RWPE2 (cell line): ENCODE measurements at regions not wholly inside any gene's neighbourhood (a gene's known extent, or its start where the extent isn't known, plus 50 kb on each side); places are given as distances from the start of the nearest gene placed in this dataset.

ENCODE experiments used
- ATAC-seq: fragments of 200-7000 bp; cut with Tn5 transposase; 3 replicates; pipeline ENCODE4 v1.9.1; 2021; ENCODE audit warnings: low read depth
- DNase-seq: peaks from one replicate; pipeline ENCODE4 v3.0.0-alpha.2; 2020; ENCODE audit warnings: low spot score
- H3K27ac ChIP-seq: fragments of 450-650 bp; 2 replicates; pipeline ENCODE4 v1.5.1; 2017; ENCODE audit warnings: mild to moderate bottlenecking; ENCODE audit not compliant: poor library complexity, severe bottlenecking
- H3K27me3 ChIP-seq: fragments of 250-450 bp; sonication (Bioruptor Pico); 2 replicates; pipeline ENCODE4 v1.5.1; 2021; ENCODE audit warnings: mild to moderate bottlenecking, moderate library complexity; ENCODE audit not compliant: insufficient read depth, poor library complexity, severe bottlenecking
- H3K36me3 ChIP-seq: fragments of 250-450 bp; sonication (Bioruptor Pico); 2 replicates; pipeline ENCODE4 v1.5.1; 2020; ENCODE audit warnings: low read depth, mild to moderate bottlenecking, moderate library complexity
- H3K4me1 ChIP-seq: fragments of 250-450 bp; sonication (Bioruptor Pico); 2 replicates; pipeline ENCODE4 v1.5.1; 2021; ENCODE audit warnings: mild to moderate bottlenecking, moderate library complexity; ENCODE audit not compliant: insufficient read depth, poor library complexity, severe bottlenecking
- H3K4me3 ChIP-seq: fragments of 250-450 bp; sonication (Bioruptor Pico); 2 replicates; pipeline ENCODE4 v1.5.1; 2021; ENCODE audit warnings: mild to moderate bottlenecking, moderate library complexity; ENCODE audit not compliant: severe bottlenecking
- H3K9me3 ChIP-seq: fragments of 250-450 bp; sonication (Bioruptor Pico); 2 replicates; pipeline ENCODE4 v1.5.1; 2021; ENCODE audit warnings: mild to moderate bottlenecking, moderate library complexity; ENCODE audit not compliant: severe bottlenecking
- CTCF ChIP-seq: fragments of 450-650 bp; IDR thresholded peaks from one replicate; pipeline ENCODE4 v1.5.1; 2017; ENCODE audit warnings: mild to moderate bottlenecking, moderate library complexity; ENCODE audit not compliant: poor library complexity, severe bottlenecking

DNA sequence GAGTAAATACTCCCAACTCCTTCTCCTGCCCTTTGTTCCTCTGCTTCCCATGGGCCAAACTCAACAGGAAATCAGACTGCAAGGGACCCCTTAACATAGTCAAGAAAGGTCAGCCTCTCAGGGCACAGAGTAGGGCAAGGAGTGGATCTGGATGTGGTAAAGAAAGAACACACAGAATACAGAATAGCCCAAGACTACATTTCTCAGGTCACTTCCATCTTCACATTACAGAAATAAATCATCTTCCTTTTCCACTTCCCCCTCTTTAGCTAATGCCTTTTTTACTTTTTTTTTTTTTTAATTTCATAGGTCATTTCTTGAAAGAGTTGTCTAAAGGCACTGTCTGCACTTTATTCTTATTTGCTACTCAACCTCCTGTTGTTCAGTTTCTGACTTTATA, 558.3 kb downstream of the TNS1 start:
- Histone ChIP-seq H3K9me3 (no peaks in the 10 kb centered on the region), H3K4me3 (no peak overlapping the region), H3K36me3 (no peaks in the 10 kb centered on the region), H3K27me3 (no peaks in the 10 kb centered on the region), H3K4me1 (peaks cover 4% of the 10 kb centered on the region), H3K27ac (no peak overlapping the region)
- no peak for DNase-seq
- ATAC-seq = no peak
- TF ChIP-seq CTCF = no peak

DNA sequence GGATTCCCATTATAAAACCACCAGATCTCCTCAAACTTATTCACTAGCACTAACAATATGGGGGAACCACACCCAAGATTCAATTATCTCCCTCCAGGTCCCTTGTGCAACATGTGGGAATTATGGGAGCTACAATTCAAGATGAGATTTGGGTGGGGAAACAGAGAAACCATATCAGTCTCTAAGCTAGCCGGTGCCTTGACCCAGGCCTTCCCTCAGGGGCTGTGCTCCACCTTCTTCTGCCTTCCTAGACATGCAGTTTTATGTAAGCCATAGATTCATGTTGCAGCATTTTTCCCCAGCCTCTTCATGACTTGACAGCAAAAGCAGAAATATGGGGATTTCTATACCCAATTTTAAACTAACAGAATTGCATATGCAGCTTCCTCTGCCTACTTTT, 559.2 kb downstream of the TNS1 start:
- no peak for ATAC-seq
- H3K36me3 ChIP-seq = no peaks in the 10 kb centered on the region
- H3K27ac ChIP-seq = no peak overlapping the region
- no peaks in the 10 kb centered on the region for H3K9me3 ChIP-seq
- H3K4me1 ChIP-seq = peaks cover 4% of the 10 kb centered on the region
- no peak overlapping the region for H3K4me3 ChIP-seq
- no peak for DNase-seq
- no peak for TF ChIP-seq CTCF
- no peaks in the 10 kb centered on the region for H3K27me3 ChIP-seq

GRCh38 chr2:217440000-217440399, 562.8 kb downstream of the TNS1 start:
- H3K27ac ChIP-seq = no peak overlapping the region
- H3K4me1 ChIP-seq = peaks cover 4% of the 10 kb centered on the region
- H3K27me3 ChIP-seq = no peaks in the 10 kb centered on the region
- H3K36me3 ChIP-seq = no peaks in the 10 kb centered on the region
- DNase-seq (no peak), ATAC-seq (no peak; the same call in 2 of the 3 replicates)
- no peak overlapping the region for H3K4me3 ChIP-seq
- no peaks in the 10 kb centered on the region for H3K9me3 ChIP-seq
- TF ChIP-seq CTCF = no peak

- no peaks in the 10 kb centered on the region for H3K27me3 ChIP-seq
- no peak for TF ChIP-seq CTCF
- H3K9me3 ChIP-seq = no peaks in the 10 kb centered on the region
- H3K4me3 ChIP-seq = no peak overlapping the region
- no peak overlapping the region for H3K27ac ChIP-seq
- ATAC-seq (no peak), DNase-seq (no peak)
- peaks cover 9% of the 10 kb centered on the region for H3K4me1 ChIP-seq
- no peaks in the 10 kb centered on the region for H3K36me3 ChIP-seq
Observed at GRCh38 chr2:217438821-217439220, 564.0 kb downstream of the TNS1 start.

GRCh38 chr2:217438136-217438535, 564.7 kb downstream of the TNS1 start:
- H3K27ac ChIP-seq = no peak overlapping the region
- H3K36me3 ChIP-seq = no peaks in the 10 kb centered on the region
- H3K4me1 ChIP-seq = peaks cover 9% of the 10 kb centered on the region
- no peak for TF ChIP-seq CTCF
- no peak for DNase-seq
- no peaks in the 10 kb centered on the region for H3K27me3 ChIP-seq
- no peaks in the 10 kb centered on the region for H3K9me3 ChIP-seq
- no peak for ATAC-seq
- no peak overlapping the region for H3K4me3 ChIP-seq
